ENCODE measurements at regions not wholly inside any gene's neighbourhood (a gene's known extent, or its start where the extent isn't known, plus 50 kb on each side); places are given as distances from the start of the nearest gene placed in this dataset.

- intact Hi-C loops (cut with DNase I): no loop called here
- H3K4me3 ChIP-seq: no peak overlapping the region
- DNase-seq: no peak
- no peak overlapping the region for H3K27ac ChIP-seq
- 49 to 75% (median 62%) methylated on average over 10 of the region's 10 CpGs for WGBS, 3 donors
- no peaks in the 10 kb centered on the region for H3K9me3 ChIP-seq
- no peak for TF ChIP-seq POLR2A (IDR thresholded peaks at IDR 0.05)
- TF ChIP-seq, protein P1, sequence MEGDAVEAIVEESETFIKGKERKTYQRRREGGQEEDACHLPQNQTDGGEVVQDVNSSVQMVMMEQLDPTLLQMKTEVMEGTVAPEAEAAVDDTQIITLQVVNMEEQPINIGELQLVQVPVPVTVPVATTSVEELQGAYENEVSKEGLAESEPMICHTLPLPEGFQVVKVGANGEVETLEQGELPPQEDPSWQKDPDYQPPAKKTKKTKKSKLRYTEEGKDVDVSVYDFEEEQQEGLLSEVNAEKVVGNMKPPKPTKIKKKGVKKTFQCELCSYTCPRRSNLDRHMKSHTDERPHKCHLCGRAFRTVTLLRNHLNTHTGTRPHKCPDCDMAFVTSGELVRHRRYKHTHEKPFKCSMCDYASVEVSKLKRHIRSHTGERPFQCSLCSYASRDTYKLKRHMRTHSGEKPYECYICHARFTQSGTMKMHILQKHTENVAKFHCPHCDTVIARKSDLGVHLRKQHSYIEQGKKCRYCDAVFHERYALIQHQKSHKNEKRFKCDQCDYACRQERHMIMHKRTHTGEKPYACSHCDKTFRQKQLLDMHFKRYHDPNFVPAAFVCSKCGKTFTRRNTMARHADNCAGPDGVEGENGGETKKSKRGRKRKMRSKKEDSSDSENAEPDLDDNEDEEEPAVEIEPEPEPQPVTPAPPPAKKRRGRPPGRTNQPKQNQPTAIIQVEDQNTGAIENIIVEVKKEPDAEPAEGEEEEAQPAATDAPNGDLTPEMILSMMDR (IDR thresholded peaks at IDR 0.05): no peak
- TF ChIP-seq EP300 (IDR thresholded peaks at IDR 0.05): no peak
- no peaks in the 10 kb centered on the region for H3K27me3 ChIP-seq
- H3K36me3 ChIP-seq: no peaks in the 10 kb centered on the region
- H3K4me1 ChIP-seq (ENCODE audit: insufficient read depth): peaks cover 2% of the 10 kb centered on the region
These were observed 138.0 kb downstream of the CAAP1 start for GRCh38 chr9:26754509-26755164.

DNA sequence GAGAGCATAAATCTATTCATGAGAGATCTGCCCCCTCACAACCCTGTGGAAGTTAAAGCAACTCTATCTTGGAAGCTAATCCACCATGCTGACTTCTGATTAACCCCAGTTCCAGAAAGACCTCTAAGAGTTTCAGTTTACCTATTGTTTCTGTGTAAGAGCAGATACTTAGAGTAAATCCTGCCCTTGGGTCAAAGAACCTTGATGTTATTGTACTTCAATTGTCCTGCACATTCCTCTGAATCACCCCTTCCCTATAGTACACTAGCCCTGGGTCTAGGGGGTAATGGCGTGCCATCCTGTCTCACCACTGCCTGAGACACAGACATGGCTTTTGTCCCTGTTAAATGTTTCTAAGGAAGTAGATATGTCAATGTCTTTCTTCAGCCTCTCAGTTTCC is 138.6 kb downstream of the CAAP1 start:
- intact Hi-C loops (cut with DNase I): no loop called here
- no peak overlapping the region for H3K27ac ChIP-seq
- WGBS, 3 donors: 92 to 97% (median 96%) methylated on average over 1 of the region's 1 CpG
- H3K27me3 ChIP-seq: no peaks in the 10 kb centered on the region
- no peak overlapping the region for H3K4me3 ChIP-seq
- peaks cover 2% of the 10 kb centered on the region for H3K4me1 ChIP-seq (ENCODE audit: insufficient read depth)
- TF ChIP-seq EP300 (IDR thresholded peaks at IDR 0.05) (no peak), POLR2A (IDR thresholded peaks at IDR 0.05) (no peak)
- TF ChIP-seq, protein P1 (IDR thresholded peaks at IDR 0.05): no peak
- no peak for DNase-seq
- no peaks in the 10 kb centered on the region for H3K36me3 ChIP-seq
- no peaks in the 10 kb centered on the region for H3K9me3 ChIP-seq

DNA sequence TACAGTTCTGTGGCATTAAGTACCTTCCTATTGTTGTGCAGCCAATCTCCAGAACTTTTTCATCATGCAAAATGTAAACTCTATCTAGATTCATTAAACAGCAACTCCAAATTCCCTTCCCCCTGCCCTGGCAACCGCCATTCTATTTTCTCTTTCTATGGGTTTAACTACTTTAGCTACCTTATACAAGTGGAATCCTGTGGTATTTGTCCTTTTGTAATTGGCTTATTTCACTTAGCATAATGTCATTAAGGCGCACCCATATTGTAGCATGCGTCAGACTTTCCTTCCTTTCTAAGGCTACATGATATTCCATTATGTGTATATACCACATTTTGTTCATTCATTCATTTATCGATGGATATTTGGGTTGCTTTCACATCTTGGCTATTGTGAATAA is 142.4 kb downstream of the CAAP1 start:
- intact Hi-C loops (cut with DNase I): no loop called here
- Histone ChIP-seq H3K27ac (no peak overlapping the region), H3K4me1 (ENCODE audit: insufficient read depth) (peaks cover 2% of the 10 kb centered on the region), H3K27me3 (no peaks in the 10 kb centered on the region), H3K9me3 (no peaks in the 10 kb centered on the region), H3K36me3 (no peaks in the 10 kb centered on the region), H3K4me3 (no peak overlapping the region)
- TF ChIP-seq EP300 (IDR thresholded peaks at IDR 0.05): no peak
- TF ChIP-seq, protein P1 (IDR thresholded peaks at IDR 0.05): no peak
- no peak for TF ChIP-seq POLR2A (IDR thresholded peaks at IDR 0.05)
- no peak for DNase-seq
- WGBS, 3 donors: 84 to 97% (median 95%) methylated on average over 4 of the region's 4 CpGs

- intact Hi-C loops (cut with DNase I): loop anchor here in 1 of 4 donors (10.0 kb wide), 1 partner anchor 106 kb away; no protein-coding TSS in a partner anchor
- no peaks in the 10 kb centered on the region for H3K4me1 ChIP-seq (ENCODE audit: insufficient read depth)
- no peak overlapping the region for H3K4me3 ChIP-seq
- DNase-seq: no peak
- no peaks in the 10 kb centered on the region for H3K36me3 ChIP-seq
- H3K27ac ChIP-seq: no peak overlapping the region
- no peaks in the 10 kb centered on the region for H3K27me3 ChIP-seq
- TF ChIP-seq POLR2A (IDR thresholded peaks at IDR 0.05): no peak
- TF ChIP-seq, protein P1 (IDR thresholded peaks at IDR 0.05): no peak
- TF ChIP-seq EP300 (IDR thresholded peaks at IDR 0.05): no peak
- no peaks in the 10 kb centered on the region for H3K9me3 ChIP-seq
- WGBS, 3 donors: 63 to 81% (median 80%) methylated on average over 4 of the region's 4 CpGs
These were observed 144.0 kb downstream of the CAAP1 start for GRCh38 chr9:26748449-26749058.
